ENCODE measurements at regions not wholly inside any gene's neighbourhood (a gene's known extent, or its start where the extent isn't known, plus 50 kb on each side); places are given as distances from the start of the nearest gene placed in this dataset.

- Histone ChIP-seq H3K27ac (no peak overlapping the region), H3K4me1 (replicated peaks in 1 of 2) (no peaks in the 10 kb centered on the region), H3K4me3 (no peak overlapping the region)
- ATAC-seq (replicated peaks in 6 of 8), result no peak
- whole genome bisulfite sequencing, 10 experiments, result 6 to 90% (median 76%) methylated on average over 2 to 5 of the region's 5 CpGs; no CpG with 5 or more reads in 1 of the 10 experiments
- in situ Hi-C loops (cut with MboI; ENCODE audit: low pct_unique_long_range_greater_than_20kb in 2 of 9, low sequenced_read_pairs in 9 of 9, unreplicated experiment in 9 of 9), result no loop called here
Measured at GRCh38 chr1:90507173-90507572, 209.9 kb downstream of the BARHL2 start.

- ATAC-seq (replicated peaks in 6 of 8), result no peak
- H3K27ac ChIP-seq, result no peak overlapping the region
- peaks cover 2 to 3% of the 10 kb centered on the region in 2 donors for H3K4me1 ChIP-seq (replicated peaks in 1 of 2)
- in situ Hi-C loops (cut with MboI; ENCODE audit: low pct_unique_long_range_greater_than_20kb in 2 of 9, low sequenced_read_pairs in 9 of 9, unreplicated experiment in 9 of 9), result no loop called here
- 55 to 97% (median 86%) methylated on average over 1 to 2 of the region's 2 CpGs; no CpG with 5 or more reads in 2 of the 10 experiments for WGBS, 10 experiments
- H3K4me3 ChIP-seq, result no peak overlapping the region
Measured at GRCh38 chr1:90505806-90506205, 211.3 kb downstream of the BARHL2 start.

DNA sequence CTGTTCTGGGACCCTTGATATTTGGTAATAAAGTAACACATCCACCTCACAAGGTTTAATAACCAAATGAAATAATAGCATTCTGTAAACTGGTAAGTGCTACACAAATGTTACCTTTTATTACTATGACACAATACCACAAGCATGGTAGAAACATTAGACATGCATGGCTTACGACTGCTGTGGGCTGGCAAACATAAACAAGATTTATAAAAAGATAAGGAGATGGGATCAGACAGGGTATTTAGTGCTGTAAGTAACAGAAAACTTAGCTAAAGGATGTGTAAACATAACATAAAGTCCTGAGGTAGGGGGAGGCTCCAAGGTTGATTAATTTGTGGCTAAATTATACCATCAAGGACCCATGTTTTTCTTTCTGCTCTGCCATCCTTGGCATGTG, 212.6 kb downstream of the BARHL2 start:
- no peak for ATAC-seq (replicated peaks in 6 of 8)
- in situ Hi-C loops (cut with MboI; ENCODE audit: low pct_unique_long_range_greater_than_20kb in 2 of 9, low sequenced_read_pairs in 9 of 9, unreplicated experiment in 9 of 9), result no loop called here
- no peak overlapping the region for H3K4me3 ChIP-seq
- WGBS, 10 experiments, result 0 to 100% (median 83%) methylated on average over 1 of the region's 1 CpG; no CpG with 5 or more reads in 3 of the 10 experiments
- H3K27ac ChIP-seq, result no peak overlapping the region
- peaks cover 2 to 3% of the 10 kb centered on the region in 2 donors for H3K4me1 ChIP-seq (replicated peaks in 1 of 2)

DNA sequence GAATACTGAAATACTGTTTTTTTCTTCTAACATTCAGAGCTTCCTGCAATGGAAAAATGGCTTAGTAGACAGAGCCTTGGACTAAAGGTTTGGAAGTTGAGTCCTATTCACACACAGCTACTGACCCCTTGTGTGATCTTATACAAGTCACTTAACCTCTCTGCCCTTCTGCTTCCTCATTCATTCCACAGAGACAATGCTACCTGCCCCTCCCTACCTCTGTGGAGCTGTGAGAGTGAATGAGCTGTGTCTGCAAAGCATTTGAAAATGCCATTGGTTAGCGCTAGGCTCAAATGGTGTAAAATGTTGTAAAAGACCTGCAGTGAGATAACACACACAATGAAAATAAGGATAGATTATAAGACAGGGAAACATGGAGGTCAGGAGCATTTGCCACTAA, 214.4 kb downstream of the BARHL2 start:
- in situ Hi-C loops (cut with MboI; ENCODE audit: low pct_unique_long_range_greater_than_20kb in 2 of 9, low sequenced_read_pairs in 9 of 9, unreplicated experiment in 9 of 9), result no loop called here
- no peak overlapping the region for H3K4me3 ChIP-seq
- H3K27ac ChIP-seq, result no peak overlapping the region
- WGBS, 10 experiments, result 14 to 33% (median 20%) methylated on average over 1 of the region's 1 CpG; no CpG with 5 or more reads in 3 of the 10 experiments
- no peak for ATAC-seq (replicated peaks in 6 of 8)
- peaks cover 2 to 3% of the 10 kb centered on the region in 2 donors for H3K4me1 ChIP-seq (replicated peaks in 1 of 2)

DNA sequence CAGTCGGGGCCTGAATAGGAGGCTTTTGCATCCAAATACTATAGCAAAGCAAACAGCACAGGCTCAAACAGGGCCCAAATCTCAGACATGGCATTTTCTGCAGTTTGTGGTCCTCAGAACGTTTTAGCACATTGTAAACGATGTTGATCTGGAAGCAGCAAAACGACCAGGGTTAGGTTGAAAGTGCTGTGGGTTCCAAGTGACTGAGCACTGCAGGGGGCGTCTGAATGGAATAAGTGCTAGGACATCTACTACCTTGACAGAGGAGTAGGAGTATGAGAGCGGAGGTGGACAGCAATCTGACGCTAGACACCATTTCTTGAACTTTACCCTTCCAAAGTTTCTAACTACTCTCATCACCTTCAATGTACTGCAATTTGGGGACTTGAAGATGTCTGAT, 214.9 kb downstream of the BARHL2 start:
- Histone ChIP-seq H3K4me1 (replicated peaks in 1 of 2) (peaks cover 2 to 3% of the 10 kb centered on the region in 2 donors), H3K27ac (no peak overlapping the region), H3K4me3 (no peak overlapping the region)
- ATAC-seq (replicated peaks in 6 of 8), result no peak
- WGBS, 10 experiments, result 0 to 72% (median 52%) methylated on average over 2 to 7 of the region's 7 CpGs
- in situ Hi-C loops (cut with MboI; ENCODE audit: low pct_unique_long_range_greater_than_20kb in 2 of 9, low sequenced_read_pairs in 9 of 9, unreplicated experiment in 9 of 9), result no loop called here

DNA sequence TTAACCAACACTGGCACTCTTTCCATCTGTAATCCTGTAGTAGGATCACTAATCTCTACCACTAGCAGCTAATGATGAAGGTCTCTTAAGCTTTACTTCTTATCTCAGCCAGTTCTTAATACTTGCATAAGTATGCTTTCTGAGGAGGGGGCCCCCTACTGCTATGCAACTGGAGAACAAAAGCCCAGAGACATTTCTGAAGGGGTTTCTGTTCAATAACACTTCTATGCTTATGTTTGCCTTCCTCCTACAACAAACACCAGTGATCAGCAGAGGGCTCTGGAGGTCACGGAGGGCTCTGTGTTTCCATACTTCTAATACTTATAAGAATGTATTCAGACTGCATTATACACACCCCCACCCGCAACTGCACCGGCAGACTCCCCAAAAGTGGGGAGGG, 215.8 kb downstream of the BARHL2 start:
- no peak for ATAC-seq (replicated peaks in 6 of 8)
- H3K4me3 ChIP-seq, result no peak overlapping the region
- WGBS, 10 experiments, result 0 to 90% (median 54%) methylated on average over 2 to 3 of the region's 3 CpGs; no CpG with 5 or more reads in 2 of the 10 experiments
- in situ Hi-C loops (cut with MboI; ENCODE audit: low pct_unique_long_range_greater_than_20kb in 2 of 9, low sequenced_read_pairs in 9 of 9, unreplicated experiment in 9 of 9), result no loop called here
- H3K27ac ChIP-seq, result no peak overlapping the region
- H3K4me1 ChIP-seq (replicated peaks in 1 of 2), result peaks cover 2 to 3% of the 10 kb centered on the region in 2 donors

GRCh38 chr1:90494748-90495282, 222.3 kb downstream of the BARHL2 start:
- Histone ChIP-seq H3K27ac (no peak overlapping the region), H3K4me3 (no peak overlapping the region), H3K4me1 (replicated peaks in 1 of 2) (no peaks in the 10 kb centered on the region)
- WGBS, 10 experiments, result 0 to 100% (median 87%) methylated on average over 1 to 10 of the region's 11 CpGs; no CpG with 5 or more reads in 4 of the 10 experiments
- in situ Hi-C loops (cut with MboI; ENCODE audit: low pct_unique_long_range_greater_than_20kb in 2 of 9, low sequenced_read_pairs in 9 of 9, unreplicated experiment in 9 of 9), result no loop called here
- no peak for ATAC-seq (replicated peaks in 6 of 8)

- in situ Hi-C loops (cut with MboI; ENCODE audit: low pct_unique_long_range_greater_than_20kb in 2 of 9, low sequenced_read_pairs in 9 of 9, unreplicated experiment in 9 of 9), result no loop called here
- no peaks in the 10 kb centered on the region for H3K4me1 ChIP-seq (replicated peaks in 1 of 2)
- no peak overlapping the region for H3K4me3 ChIP-seq
- no peak overlapping the region for H3K27ac ChIP-seq
- 15 to 100% (median 87%) methylated on average over 1 to 5 of the region's 5 CpGs; no CpG with 5 or more reads in 1 of the 10 experiments for WGBS, 10 experiments
- ATAC-seq (replicated peaks in 6 of 8), result no peak
Measured at GRCh38 chr1:90488451-90488850, 228.7 kb downstream of the BARHL2 start.

DNA sequence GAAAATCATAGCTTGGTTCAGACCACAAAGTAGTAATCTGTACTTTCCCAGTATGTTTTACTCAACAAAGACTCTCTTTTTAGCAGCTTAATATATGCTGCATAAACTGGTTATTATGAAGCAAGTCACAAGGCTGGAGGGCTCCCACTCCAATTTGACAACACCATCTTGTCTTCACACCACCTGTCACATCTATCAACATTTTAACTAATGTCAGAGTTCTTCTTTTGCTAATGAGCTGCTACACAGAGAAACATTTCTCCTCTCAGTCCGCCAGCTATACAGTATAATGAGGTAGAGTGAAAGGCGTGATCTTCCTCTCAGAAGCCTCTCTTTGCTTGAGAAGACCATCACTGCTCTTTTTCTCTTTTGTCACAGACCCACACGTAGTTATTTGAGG, 230.1 kb downstream of the BARHL2 start:
- Histone ChIP-seq H3K27ac (no peak overlapping the region), H3K4me1 (replicated peaks in 1 of 2) (no peaks in the 10 kb centered on the region), H3K4me3 (no peak overlapping the region)
- in situ Hi-C loops (cut with MboI; ENCODE audit: low pct_unique_long_range_greater_than_20kb in 2 of 9, low sequenced_read_pairs in 9 of 9, unreplicated experiment in 9 of 9), result no loop called here
- WGBS, 10 experiments, result 20 to 93% (median 68%) methylated on average over 1 to 3 of the region's 3 CpGs; no CpG with 5 or more reads in 1 of the 10 experiments
- ATAC-seq (replicated peaks in 6 of 8), result no peak

GRCh38 chr1:90486134-90486824, 230.8 kb downstream of the BARHL2 start:
- H3K27ac ChIP-seq, result no peak overlapping the region
- WGBS, 10 experiments, result 0 to 100% (median 67%) methylated on average over 1 of the region's 1 CpG; no CpG with 5 or more reads in 3 of the 10 experiments
- in situ Hi-C loops (cut with MboI; ENCODE audit: low pct_unique_long_range_greater_than_20kb in 2 of 9, low sequenced_read_pairs in 9 of 9, unreplicated experiment in 9 of 9), result no loop called here
- H3K4me1 ChIP-seq (replicated peaks in 1 of 2), result no peaks in the 10 kb centered on the region
- ATAC-seq (replicated peaks in 6 of 8), result no peak
- H3K4me3 ChIP-seq, result no peak overlapping the region

DNA sequence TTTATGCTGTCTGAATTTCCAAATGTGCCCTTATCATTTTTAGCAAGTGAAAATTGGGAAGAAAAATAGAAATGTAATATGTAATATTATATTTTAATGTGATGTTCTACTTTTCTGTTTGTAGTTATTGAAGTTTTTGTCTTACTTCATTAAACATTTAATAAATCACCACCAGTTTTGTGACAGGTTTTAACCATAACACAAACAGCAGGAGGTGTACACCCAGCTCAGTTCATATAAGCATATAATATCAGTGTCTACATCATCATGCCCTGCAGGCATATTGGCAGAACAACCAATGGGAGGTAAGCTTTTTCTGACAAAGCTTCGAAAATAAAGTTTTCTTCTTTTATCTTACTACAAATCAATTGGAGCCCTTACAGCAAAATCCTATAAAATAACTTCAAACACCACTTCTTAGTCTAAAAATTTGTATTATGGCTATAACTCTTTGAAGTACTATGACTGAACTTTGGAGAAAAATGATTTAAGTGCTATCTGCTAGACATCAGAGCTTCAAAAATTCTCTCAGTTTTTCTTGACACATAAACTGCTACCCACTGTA, 236.7 kb downstream of the BARHL2 start:
- Histone ChIP-seq H3K27ac (no peak overlapping the region), H3K4me1 (replicated peaks in 1 of 2) (no peaks in the 10 kb centered on the region), H3K4me3 (no peak overlapping the region)
- ATAC-seq (replicated peaks in 6 of 8), result no peak
- WGBS, 10 experiments, result 0 to 100% (median 63%) methylated on average over 1 of the region's 1 CpG
- in situ Hi-C loops (cut with MboI; ENCODE audit: low pct_unique_long_range_greater_than_20kb in 2 of 9, low sequenced_read_pairs in 9 of 9, unreplicated experiment in 9 of 9), result no loop called here

- Histone ChIP-seq H3K27ac (no peak overlapping the region), H3K4me1 (replicated peaks in 1 of 2) (no peaks in the 10 kb centered on the region), H3K4me3 (no peak overlapping the region)
- ATAC-seq (replicated peaks in 6 of 8), result no peak
- in situ Hi-C loops (cut with MboI; ENCODE audit: low pct_unique_long_range_greater_than_20kb in 2 of 9, low sequenced_read_pairs in 9 of 9, unreplicated experiment in 9 of 9), result no loop called here
- 17 to 97% (median 83%) methylated on average over 1 to 3 of the region's 3 CpGs for WGBS, 10 experiments
Measured at GRCh38 chr1:90476994-90477393, 240.1 kb downstream of the BARHL2 start.

DNA sequence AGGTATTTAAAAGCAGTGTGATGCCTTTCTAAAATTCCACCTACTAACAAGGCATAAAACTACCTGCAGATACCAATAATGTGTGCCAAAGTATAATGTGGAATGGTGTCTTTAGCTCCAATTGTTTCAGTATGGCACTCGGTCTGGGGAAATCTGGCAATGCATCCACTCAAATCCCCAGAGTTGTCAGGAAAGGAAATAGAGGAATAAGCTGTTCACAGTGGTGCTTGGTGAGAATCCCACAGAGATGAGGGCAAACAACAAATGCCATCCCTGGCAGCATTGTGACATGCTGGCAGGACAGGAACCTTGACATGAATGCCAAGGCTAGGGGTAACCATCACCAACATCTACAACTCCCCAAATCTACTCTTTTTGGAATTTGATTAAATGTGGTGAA, 240.7 kb downstream of the BARHL2 start:
- H3K27ac ChIP-seq, result no peak overlapping the region
- in situ Hi-C loops (cut with MboI; ENCODE audit: low pct_unique_long_range_greater_than_20kb in 2 of 9, low sequenced_read_pairs in 9 of 9, unreplicated experiment in 9 of 9), result no loop called here
- H3K4me3 ChIP-seq, result no peak overlapping the region
- H3K4me1 ChIP-seq (replicated peaks in 1 of 2), result no peaks in the 10 kb centered on the region
- WGBS, 10 experiments, result 0 to 100% (median 50%) methylated on average over 1 of the region's 1 CpG; no CpG with 5 or more reads in 5 of the 10 experiments
- ATAC-seq (replicated peaks in 6 of 8), result no peak

Data from motor neuron (in vitro differentiated cells).